GM23338 (cell line): ENCODE measurements at regions not wholly inside any gene's neighbourhood (a gene's known extent, or its start where the extent isn't known, plus 50 kb on each side); places are given as distances from the start of the nearest gene placed in this dataset.

Experiments
- ATAC-seq: fragments of 200-7000 bp; cut with Tn5 transposase; 3 replicates; pipeline ENCODE4 v1.9.1; 2020
- DNase-seq: peaks from one replicate; pipeline ENCODE4 v3.0.0-alpha.2; 2015; ENCODE audit warnings: low spot score
- H2AFZ ChIP-seq: fragments of 200-600 bp; sonication (generic); 2 replicates; pipeline ENCODE4 v1.8.0; 2016; ENCODE audit warnings: antibody characterized with exemption, mild to moderate bottlenecking, moderate library complexity
- H3F3A ChIP-seq: fragments of 200-600 bp; sonication (generic); replicated peaks from 2 replicates; pipeline ENCODE4 v1.8.0; 2017; ENCODE audit warnings: antibody characterized with exemption, mixed run types, low read depth
- H3K27ac ChIP-seq: fragments of 200-600 bp; sonication (generic); 2 replicates; pipeline ENCODE4 v1.6.1; 2016; ENCODE audit warnings: low read depth
- H3K27me3 ChIP-seq: fragments of 200-600 bp; sonication (generic); 2 replicates; pipeline ENCODE4 v1.8.0; 2016; ENCODE audit warnings: mild to moderate bottlenecking, mixed run types, moderate library complexity; ENCODE audit not compliant: insufficient read depth
- H3K36me3 ChIP-seq: fragments of 200-600 bp; sonication (generic); 2 replicates; pipeline ENCODE4 v1.8.0; 2016; ENCODE audit warnings: mild to moderate bottlenecking; ENCODE audit not compliant: insufficient read depth
- H3K4me1 ChIP-seq: fragments of 200-600 bp; sonication (generic); 2 replicates; pipeline ENCODE4 v1.8.0; 2016; ENCODE audit warnings: mild to moderate bottlenecking, moderate library complexity; ENCODE audit not compliant: insufficient read depth
- H3K4me2 ChIP-seq: fragments of 200-600 bp; sonication (generic); 2 replicates; pipeline ENCODE4 v1.7.1; 2017; ENCODE audit warnings: mixed run types
- H3K4me3 ChIP-seq: fragments of 200-600 bp; sonication (generic); 2 replicates; pipeline ENCODE4 v1.6.1; 2016; ENCODE audit warnings: mixed run types
- H3K79me2 ChIP-seq: fragments of 200-600 bp; sonication (generic); replicated peaks from 2 replicates; pipeline ENCODE4 v1.8.0; 2017; ENCODE audit warnings: mild to moderate bottlenecking; ENCODE audit not compliant: insufficient read depth
- H3K9me2 ChIP-seq: fragments of 200-600 bp; sonication (generic); 2 replicates; pipeline ENCODE4 v1.8.0; 2017; ENCODE audit not compliant: insufficient read depth
- H4K20me1 ChIP-seq: fragments of 200-600 bp; sonication (generic); replicated peaks from 2 replicates; pipeline ENCODE4 v1.8.0; 2017; ENCODE audit warnings: mild to moderate bottlenecking; ENCODE audit not compliant: insufficient read depth
- H3K27ac Mint-ChIP-seq: 2 replicates; pipeline ENCODE4 v1.8.0; 2020; ENCODE audit warnings: inconsistent platforms, mild to moderate bottlenecking, moderate library complexity, mixed read lengths
- H3K27me3 Mint-ChIP-seq: 3 replicates; pipeline ENCODE4 v1.8.0; 2022; ENCODE audit warnings: low read depth, mild to moderate bottlenecking, moderate library complexity, mixed read lengths, inconsistent platforms; ENCODE audit not compliant: insufficient read depth, poor library complexity
- H3K36me3 Mint-ChIP-seq: 3 replicates; pipeline ENCODE4 v1.8.0; 2021; ENCODE audit warnings: low read depth, mild to moderate bottlenecking, inconsistent platforms, moderate library complexity, mixed read lengths
- H3K4me1 Mint-ChIP-seq: 3 replicates; pipeline ENCODE4 v1.8.0; 2020; ENCODE audit warnings: mild to moderate bottlenecking, inconsistent platforms, mixed read lengths
- H3K4me3 Mint-ChIP-seq: 3 replicates; pipeline ENCODE4 v1.8.0; 2021; ENCODE audit warnings: moderate library complexity, mild to moderate bottlenecking, inconsistent platforms, mixed read lengths
- H3K9me3 Mint-ChIP-seq: 3 replicates; pipeline ENCODE4 v1.8.0; 2020; ENCODE audit warnings: moderate library complexity, mild to moderate bottlenecking, inconsistent platforms, mixed read lengths
- CREB1 ChIP-seq: fragments of 250-450 bp; sonication (Bioruptor Pico); IDR thresholded peaks from 2 replicates; pipeline ENCODE4 v1.5.0; 2020; ENCODE audit warnings: low read depth, mild to moderate bottlenecking, moderate library complexity
- REST ChIP-seq: IDR thresholded peaks from one replicate; pipeline ENCODE4 v1.6.1; 2018; ENCODE audit warnings: antibody characterized with exemption; ENCODE audit not compliant: unreplicated experiment
- ZNF114 ChIP-seq: fragments of 250-450 bp; sonication (Bioruptor Pico); IDR thresholded peaks from 2 replicates; pipeline ENCODE4 v1.5.0; 2020; ENCODE audit warnings: mild to moderate bottlenecking, moderate library complexity
- ZNF462 ChIP-seq: fragments of 250-450 bp; sonication (Bioruptor Pico); IDR thresholded peaks from 2 replicates; pipeline ENCODE4 v1.5.0; 2020; ENCODE audit warnings: mild to moderate bottlenecking, moderate library complexity

GRCh38 chrX:42485601-42486000, 292.4 kb downstream of the PPP1R2C start (continued):
- no peak for TF ChIP-seq ZNF462
- TF ChIP-seq REST = no peak

GRCh38 chrX:42484233-42484632, 293.7 kb downstream of the PPP1R2C start:
- H3K4me1 Mint-ChIP-seq = no peaks in the 10 kb centered on the region
- no peaks in the 10 kb centered on the region for H3F3A ChIP-seq
- H3K79me2 ChIP-seq = no peaks in the 10 kb centered on the region
- H3K9me3 Mint-ChIP-seq = no peaks in the 10 kb centered on the region
- H2AFZ ChIP-seq = no peak overlapping the region
- no peak overlapping the region for H3K4me3 ChIP-seq
- H3K27ac Mint-ChIP-seq = no peak overlapping the region
- no peaks in the 10 kb centered on the region for H4K20me1 ChIP-seq
- no peak overlapping the region for H3K4me3 Mint-ChIP-seq
- H3K36me3 Mint-ChIP-seq = no peaks in the 10 kb centered on the region
- no peaks in the 10 kb centered on the region for H3K9me2 ChIP-seq
- no peak overlapping the region for H3K4me2 ChIP-seq
- H3K27me3 ChIP-seq = no peaks in the 10 kb centered on the region
- ATAC-seq (no peak), DNase-seq (no peak)
- H3K36me3 ChIP-seq = no peaks in the 10 kb centered on the region
- H3K27me3 Mint-ChIP-seq = peaks cover 4% of the 10 kb centered on the region
- H3K27ac ChIP-seq = no peak overlapping the region
- no peaks in the 10 kb centered on the region for H3K4me1 ChIP-seq
- TF ChIP-seq REST (no peak), CREB1 (CRISPR knock-in tag) (no peak), ZNF114 (CRISPR knock-in tag) (no peak)
